ENCODE measurements at regions not wholly inside any gene's neighbourhood (a gene's known extent, or its start where the extent isn't known, plus 50 kb on each side); places are given as distances from the start of the nearest gene placed in this dataset.

DNA sequence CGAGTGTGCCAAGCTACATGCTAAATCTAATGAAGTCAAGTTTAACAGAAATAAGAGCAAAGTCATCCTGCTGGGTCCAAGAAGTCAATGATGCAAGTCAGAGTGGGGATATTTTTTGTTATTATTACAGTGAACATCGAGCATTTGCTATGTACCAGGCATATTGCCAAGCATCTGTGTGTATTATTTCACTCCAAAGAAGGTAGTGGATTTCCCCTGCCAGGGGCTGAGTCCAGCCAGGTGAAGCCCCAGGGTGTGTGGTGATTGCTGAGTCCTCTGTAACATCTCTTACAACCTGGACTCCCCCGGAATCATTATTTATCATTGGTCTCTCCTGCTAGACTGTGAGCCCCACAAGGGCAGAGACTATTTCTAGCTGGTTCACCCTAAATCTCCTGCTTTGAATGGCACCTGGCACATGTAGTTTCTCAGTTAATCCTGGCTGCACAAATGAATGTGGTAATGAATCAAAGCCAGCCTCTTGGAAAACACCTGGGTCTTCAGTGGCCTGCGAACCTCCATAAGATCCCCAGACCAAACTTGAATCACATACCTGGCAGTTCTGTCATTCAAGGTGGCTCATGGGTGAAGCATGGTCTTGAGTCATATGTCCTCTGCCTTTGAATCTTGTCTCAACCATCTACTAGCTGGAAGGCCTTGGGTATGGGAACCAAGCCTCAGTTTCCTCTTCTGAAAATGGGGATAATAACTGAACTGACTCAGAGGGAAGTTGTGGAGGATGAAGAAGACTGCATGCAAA lies 549.2 kb downstream of the MIAT start:
- Mint-ChIP-seq H3K4me1 (ENCODE audit: low read depth) (peaks cover 12% of the 10 kb centered on the region), H3K27me3 (peaks cover 33% of the 10 kb centered on the region), H3K36me3 (ENCODE audit: insufficient read depth) (no peaks in the 10 kb centered on the region), H3K27ac (no peak overlapping the region), H3K4me3 (ENCODE audit: low read depth) (no peak overlapping the region), H3K9me3 (ENCODE audit: low read depth) (no peaks in the 10 kb centered on the region)
- DNase-seq (ENCODE audit: low spot score, unreplicated experiment), result no peak
- TF ChIP-seq, protein P1, sequence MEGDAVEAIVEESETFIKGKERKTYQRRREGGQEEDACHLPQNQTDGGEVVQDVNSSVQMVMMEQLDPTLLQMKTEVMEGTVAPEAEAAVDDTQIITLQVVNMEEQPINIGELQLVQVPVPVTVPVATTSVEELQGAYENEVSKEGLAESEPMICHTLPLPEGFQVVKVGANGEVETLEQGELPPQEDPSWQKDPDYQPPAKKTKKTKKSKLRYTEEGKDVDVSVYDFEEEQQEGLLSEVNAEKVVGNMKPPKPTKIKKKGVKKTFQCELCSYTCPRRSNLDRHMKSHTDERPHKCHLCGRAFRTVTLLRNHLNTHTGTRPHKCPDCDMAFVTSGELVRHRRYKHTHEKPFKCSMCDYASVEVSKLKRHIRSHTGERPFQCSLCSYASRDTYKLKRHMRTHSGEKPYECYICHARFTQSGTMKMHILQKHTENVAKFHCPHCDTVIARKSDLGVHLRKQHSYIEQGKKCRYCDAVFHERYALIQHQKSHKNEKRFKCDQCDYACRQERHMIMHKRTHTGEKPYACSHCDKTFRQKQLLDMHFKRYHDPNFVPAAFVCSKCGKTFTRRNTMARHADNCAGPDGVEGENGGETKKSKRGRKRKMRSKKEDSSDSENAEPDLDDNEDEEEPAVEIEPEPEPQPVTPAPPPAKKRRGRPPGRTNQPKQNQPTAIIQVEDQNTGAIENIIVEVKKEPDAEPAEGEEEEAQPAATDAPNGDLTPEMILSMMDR (IDR thresholded peaks at IDR 0.05; ENCODE audit: unreplicated experiment), result no peak

DNA sequence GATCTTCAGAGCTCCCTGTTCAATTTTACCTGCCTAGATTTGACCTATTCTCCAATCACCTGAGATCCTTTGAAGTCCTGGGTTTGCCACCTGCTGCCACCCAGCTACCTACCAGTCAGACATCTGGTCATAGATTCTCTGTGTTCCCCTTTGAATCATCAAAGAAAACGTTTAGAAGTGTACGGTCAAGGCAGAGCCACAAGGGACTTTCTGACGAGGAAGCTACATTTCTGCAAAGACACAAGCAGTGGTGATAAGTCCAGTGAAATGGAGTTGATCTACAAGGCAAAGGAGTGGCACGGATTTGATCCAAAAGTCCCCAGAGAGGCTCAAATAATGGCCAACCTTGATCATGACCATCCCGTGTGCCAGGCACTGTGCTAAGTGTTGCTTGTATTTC lies 549.9 kb downstream of the MIAT start:
- H3K27ac Mint-ChIP-seq, result no peak overlapping the region
- DNase-seq (ENCODE audit: low spot score, unreplicated experiment), result no peak
- peaks cover 6% of the 10 kb centered on the region for H3K4me1 Mint-ChIP-seq (ENCODE audit: low read depth)
- no peak overlapping the region for H3K4me3 Mint-ChIP-seq (ENCODE audit: low read depth)
- H3K9me3 Mint-ChIP-seq (ENCODE audit: low read depth), result no peaks in the 10 kb centered on the region
- TF ChIP-seq, protein P1 (IDR thresholded peaks at IDR 0.05; ENCODE audit: unreplicated experiment), result no peak
- peaks cover 38% of the 10 kb centered on the region for H3K27me3 Mint-ChIP-seq
- no peaks in the 10 kb centered on the region for H3K36me3 Mint-ChIP-seq (ENCODE audit: insufficient read depth)

DNA sequence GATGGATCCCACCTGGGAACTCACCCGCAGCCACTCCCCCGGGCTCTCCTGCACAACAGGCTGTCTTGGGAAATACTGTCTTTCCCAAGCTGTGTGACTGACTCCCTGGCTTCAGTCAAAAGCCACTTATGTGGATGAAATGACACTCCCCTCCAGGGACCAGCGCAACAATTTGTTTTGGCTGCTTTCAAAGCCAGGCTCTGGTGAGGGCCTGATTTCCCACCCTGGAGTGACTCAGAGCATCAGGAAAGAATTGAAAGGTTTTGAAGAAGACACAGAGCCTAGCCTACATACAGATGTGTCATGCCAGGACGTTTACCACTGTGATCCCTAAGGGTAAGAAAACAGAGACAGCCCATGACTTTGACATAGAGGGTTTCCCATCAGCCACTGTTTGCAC lies 550.5 kb downstream of the MIAT start:
- TF ChIP-seq, protein P1 (IDR thresholded peaks at IDR 0.05; ENCODE audit: unreplicated experiment), result no peak
- Mint-ChIP-seq H3K9me3 (ENCODE audit: low read depth) (no peaks in the 10 kb centered on the region), H3K4me3 (ENCODE audit: low read depth) (no peak overlapping the region), H3K27me3 (peaks cover 41% of the 10 kb centered on the region), H3K36me3 (ENCODE audit: insufficient read depth) (no peaks in the 10 kb centered on the region), H3K4me1 (ENCODE audit: low read depth) (peaks cover 7% of the 10 kb centered on the region), H3K27ac (no peak overlapping the region)
- DNase-seq (ENCODE audit: low spot score, unreplicated experiment), result no peak

DNA sequence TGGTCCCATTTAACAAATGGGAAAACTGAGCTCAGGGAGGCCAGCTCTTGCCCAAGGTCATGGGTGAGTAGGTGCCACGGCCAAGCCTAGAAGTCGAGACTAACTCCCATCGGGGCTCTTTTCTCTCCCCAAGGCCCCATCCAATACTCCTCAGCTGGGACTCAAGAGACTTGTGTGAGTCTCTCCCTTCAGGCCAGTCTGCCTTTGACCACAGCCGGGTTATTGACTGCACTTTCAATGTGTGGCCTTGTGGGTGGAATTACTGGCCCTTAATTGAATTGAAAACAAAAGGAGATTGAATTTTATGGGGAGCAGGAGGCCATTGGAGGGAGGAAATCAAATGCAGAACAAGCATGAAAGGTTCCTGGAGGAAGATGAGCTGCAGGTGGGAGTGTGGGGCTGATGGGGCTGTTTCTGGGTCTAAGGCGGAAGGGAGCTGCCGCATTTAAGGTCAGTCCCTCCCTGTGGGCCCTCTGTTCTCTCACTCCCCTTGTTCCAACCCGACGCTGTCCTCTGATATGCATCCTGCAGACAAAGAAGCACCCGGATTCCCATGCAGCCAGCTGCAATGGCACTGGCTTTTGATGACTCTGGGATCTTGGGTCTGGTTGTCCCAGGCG lies 552.8 kb downstream of the MIAT start:
- TF ChIP-seq, protein P1 (IDR thresholded peaks at IDR 0.05; ENCODE audit: unreplicated experiment), result no peak
- H3K27me3 Mint-ChIP-seq, result peaks cover 51% of the 10 kb centered on the region
- no peak for DNase-seq (ENCODE audit: low spot score, unreplicated experiment)
- peaks cover 6% of the 10 kb centered on the region for H3K4me1 Mint-ChIP-seq (ENCODE audit: low read depth)
- H3K4me3 Mint-ChIP-seq (ENCODE audit: low read depth), result no peak overlapping the region
- H3K9me3 Mint-ChIP-seq (ENCODE audit: low read depth), result no peaks in the 10 kb centered on the region
- no peaks in the 10 kb centered on the region for H3K36me3 Mint-ChIP-seq (ENCODE audit: insufficient read depth)
- H3K27ac Mint-ChIP-seq, result no peak overlapping the region

DNA sequence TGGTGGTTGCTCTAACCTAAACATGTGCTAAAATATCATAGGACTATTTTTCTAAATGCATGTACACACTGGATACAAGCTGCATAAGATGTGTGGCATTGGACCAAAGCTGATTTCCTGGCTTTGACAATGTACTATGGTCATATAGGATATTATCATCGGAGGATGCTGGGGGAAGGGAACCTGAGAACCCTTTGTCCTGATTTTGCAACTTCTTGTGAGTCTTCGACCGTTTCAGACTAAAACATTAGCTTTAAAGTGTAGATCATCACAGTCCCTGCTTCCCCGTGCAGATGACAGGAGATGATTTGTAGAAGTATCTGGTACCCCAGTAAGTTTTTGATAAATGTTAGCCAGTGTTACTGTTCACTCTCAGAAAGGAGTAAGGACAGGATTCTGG lies 554.7 kb downstream of the MIAT start:
- H3K27ac Mint-ChIP-seq, result no peak overlapping the region
- no peaks in the 10 kb centered on the region for H3K9me3 Mint-ChIP-seq (ENCODE audit: low read depth)
- DNase-seq (ENCODE audit: low spot score, unreplicated experiment), result no peak
- TF ChIP-seq, protein P1 (IDR thresholded peaks at IDR 0.05; ENCODE audit: unreplicated experiment), result no peak
- peaks cover 6% of the 10 kb centered on the region for H3K4me1 Mint-ChIP-seq (ENCODE audit: low read depth)
- no peak overlapping the region for H3K4me3 Mint-ChIP-seq (ENCODE audit: low read depth)
- peaks cover 41% of the 10 kb centered on the region for H3K27me3 Mint-ChIP-seq
- no peaks in the 10 kb centered on the region for H3K36me3 Mint-ChIP-seq (ENCODE audit: insufficient read depth)

Data from progenitor cell of endocrine pancreas (in vitro differentiated cells).